ENCODE measurements at regions not wholly inside any gene's neighbourhood (a gene's known extent, or its start where the extent isn't known, plus 50 kb on each side); places are given as distances from the start of the nearest gene placed in this dataset.

DNA sequence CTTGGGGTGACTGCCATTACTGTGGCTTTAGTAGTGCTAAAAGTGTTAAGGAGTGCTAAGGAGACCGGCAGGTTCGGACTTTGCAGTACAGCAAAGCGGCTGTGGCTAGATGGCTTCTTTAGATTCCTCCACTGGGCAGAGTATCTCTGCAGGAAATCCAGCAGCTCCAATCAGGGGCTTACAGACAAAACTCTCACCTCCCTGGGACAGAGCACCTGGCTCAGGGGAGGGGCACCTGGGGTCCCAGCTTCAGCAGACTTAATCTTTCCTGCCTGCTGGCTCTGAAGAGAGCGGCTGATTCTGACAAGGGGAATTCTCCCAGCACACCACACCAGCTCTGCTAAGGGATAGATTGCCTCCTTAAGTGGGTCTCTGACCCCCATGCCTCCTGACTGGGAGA is 668.8 kb upstream of the TENM4 start:
- TF ChIP-seq, protein P1, sequence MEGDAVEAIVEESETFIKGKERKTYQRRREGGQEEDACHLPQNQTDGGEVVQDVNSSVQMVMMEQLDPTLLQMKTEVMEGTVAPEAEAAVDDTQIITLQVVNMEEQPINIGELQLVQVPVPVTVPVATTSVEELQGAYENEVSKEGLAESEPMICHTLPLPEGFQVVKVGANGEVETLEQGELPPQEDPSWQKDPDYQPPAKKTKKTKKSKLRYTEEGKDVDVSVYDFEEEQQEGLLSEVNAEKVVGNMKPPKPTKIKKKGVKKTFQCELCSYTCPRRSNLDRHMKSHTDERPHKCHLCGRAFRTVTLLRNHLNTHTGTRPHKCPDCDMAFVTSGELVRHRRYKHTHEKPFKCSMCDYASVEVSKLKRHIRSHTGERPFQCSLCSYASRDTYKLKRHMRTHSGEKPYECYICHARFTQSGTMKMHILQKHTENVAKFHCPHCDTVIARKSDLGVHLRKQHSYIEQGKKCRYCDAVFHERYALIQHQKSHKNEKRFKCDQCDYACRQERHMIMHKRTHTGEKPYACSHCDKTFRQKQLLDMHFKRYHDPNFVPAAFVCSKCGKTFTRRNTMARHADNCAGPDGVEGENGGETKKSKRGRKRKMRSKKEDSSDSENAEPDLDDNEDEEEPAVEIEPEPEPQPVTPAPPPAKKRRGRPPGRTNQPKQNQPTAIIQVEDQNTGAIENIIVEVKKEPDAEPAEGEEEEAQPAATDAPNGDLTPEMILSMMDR (IDR thresholded peaks at IDR 0.05) = no peak
- TF ChIP-seq EZH2 (IDR thresholded peaks at IDR 0.05) (no peak), EZH2phosphoT487 (IDR thresholded peaks at IDR 0.05) (no peak)

All from neural progenitor cell (in vitro differentiated cells).